ENCODE measurements at regions not wholly inside any gene's neighbourhood (a gene's known extent, or its start where the extent isn't known, plus 50 kb on each side); places are given as distances from the start of the nearest gene placed in this dataset.

GRCh38 chr7:13742811-13743210, 246.7 kb downstream of the ETV1 start:
- H3K9me3 ChIP-seq (ENCODE audit: insufficient read depth, low read length), result no peaks in the 10 kb centered on the region
- H3K4me2 ChIP-seq (ENCODE audit: low read depth, low read length, poor library complexity, severe bottlenecking), result no peak overlapping the region
- no peaks in the 10 kb centered on the region for H3K27me3 ChIP-seq (ENCODE audit: low read length)
- H3K36me3 ChIP-seq (ENCODE audit: low read length), result no peaks in the 10 kb centered on the region
- no peaks in the 10 kb centered on the region for H4K20me1 ChIP-seq (ENCODE audit: low read depth, low read length)
- no peaks in the 10 kb centered on the region for H3F3A ChIP-seq (ENCODE audit: insufficient read depth)
- no peaks in the 10 kb centered on the region for H3K9me2 ChIP-seq (replicated peaks; ENCODE audit: insufficient read depth, low read length)
- H3K79me2 ChIP-seq (ENCODE audit: insufficient read depth, low read length), result no peaks in the 10 kb centered on the region
- no peak overlapping the region for H3K4me3 ChIP-seq (ENCODE audit: insufficient read depth, low read length, poor library complexity, severe bottlenecking)
- H3K9ac ChIP-seq (ENCODE audit: low read length), result no peak overlapping the region
- peak overlapping the region; percentile 13 for H2AFZ ChIP-seq (ENCODE audit: low read depth, low read length, severe bottlenecking)
- H3K27ac ChIP-seq (ENCODE audit: low read depth, low read length), result no peak overlapping the region
- TF ChIP-seq EZH2phosphoT487 (conservative IDR thresholded peaks at IDR 0.05; ENCODE audit: low read length) (no peak), CTCF (IDR thresholded peaks at IDR 0.05; ENCODE audit: insufficient read depth, low read length, poor library complexity, severe bottlenecking) (peak; percentile 57)

GRCh38 chr7:13743226-13743625, 246.2 kb downstream of the ETV1 start:
- Histone ChIP-seq H3K27me3 (ENCODE audit: low read length) (no peaks in the 10 kb centered on the region), H3K27ac (ENCODE audit: low read depth, low read length) (no peak overlapping the region), H3K9me3 (ENCODE audit: insufficient read depth, low read length) (no peaks in the 10 kb centered on the region), H3K79me2 (ENCODE audit: insufficient read depth, low read length) (no peaks in the 10 kb centered on the region), H3K4me2 (ENCODE audit: low read depth, low read length, poor library complexity, severe bottlenecking) (no peak overlapping the region), H2AFZ (ENCODE audit: low read depth, low read length, severe bottlenecking) (peak overlapping the region; percentile 13), H3K4me3 (ENCODE audit: insufficient read depth, low read length, poor library complexity, severe bottlenecking) (no peak overlapping the region), H3K9ac (ENCODE audit: low read length) (no peak overlapping the region), H3F3A (ENCODE audit: insufficient read depth) (no peaks in the 10 kb centered on the region), H3K9me2 (replicated peaks; ENCODE audit: insufficient read depth, low read length) (no peaks in the 10 kb centered on the region), H4K20me1 (ENCODE audit: low read depth, low read length) (no peaks in the 10 kb centered on the region), H3K36me3 (ENCODE audit: low read length) (no peaks in the 10 kb centered on the region)
- TF ChIP-seq CTCF (IDR thresholded peaks at IDR 0.05; ENCODE audit: insufficient read depth, low read length, poor library complexity, severe bottlenecking), result no peak
- no peak for TF ChIP-seq EZH2phosphoT487 (conservative IDR thresholded peaks at IDR 0.05; ENCODE audit: low read length)

GRCh38 chr7:13745530-13745929, 243.9 kb downstream of the ETV1 start:
- no peak overlapping the region for H3K9ac ChIP-seq (ENCODE audit: low read length)
- peak overlapping the region; percentile 5 for H2AFZ ChIP-seq (ENCODE audit: low read depth, low read length, severe bottlenecking)
- H4K20me1 ChIP-seq (ENCODE audit: low read depth, low read length), result no peaks in the 10 kb centered on the region
- no peaks in the 10 kb centered on the region for H3K9me2 ChIP-seq (replicated peaks; ENCODE audit: insufficient read depth, low read length)
- H3K79me2 ChIP-seq (ENCODE audit: insufficient read depth, low read length), result no peaks in the 10 kb centered on the region
- no peaks in the 10 kb centered on the region for H3K36me3 ChIP-seq (ENCODE audit: low read length)
- no peaks in the 10 kb centered on the region for H3F3A ChIP-seq (ENCODE audit: insufficient read depth)
- H3K9me3 ChIP-seq (ENCODE audit: insufficient read depth, low read length), result no peaks in the 10 kb centered on the region
- H3K27me3 ChIP-seq (ENCODE audit: low read length), result no peaks in the 10 kb centered on the region
- no peak overlapping the region for H3K27ac ChIP-seq (ENCODE audit: low read depth, low read length)
- TF ChIP-seq CTCF (IDR thresholded peaks at IDR 0.05; ENCODE audit: insufficient read depth, low read length, poor library complexity, severe bottlenecking), result no peak
- no peak for TF ChIP-seq EZH2phosphoT487 (conservative IDR thresholded peaks at IDR 0.05; ENCODE audit: low read length)
- no peak overlapping the region for H3K4me2 ChIP-seq (ENCODE audit: low read depth, low read length, poor library complexity, severe bottlenecking)
- no peak overlapping the region for H3K4me3 ChIP-seq (ENCODE audit: insufficient read depth, low read length, poor library complexity, severe bottlenecking)

Measured in SU-DHL-6 (cell line).